Activated T-helper 1 cell treated with anti-CD3 and anti-CD28 coated beads, Interleukin-2, amount 50 U/mL, for 16 hours (primary cell): ENCODE measurements at regions not wholly inside any gene's neighbourhood (a gene's known extent, or its start where the extent isn't known, plus 50 kb on each side); places are given as distances from the start of the nearest gene placed in this dataset.

Experiments used
- DNase-seq, 2 donors: peaks; one replicate each; pipeline ENCODE4 v3.0.0-alpha.2; 2020; ENCODE audit warnings: low read depth in 1 of 2, low spot score in 1 of 2

GRCh38 chr15:98187549-98187948, 227.0 kb downstream of the ARRDC4 start:
- DNase-seq: no peak

- no peak for DNase-seq
Measured at GRCh38 chr15:98190914-98191313, 230.4 kb downstream of the ARRDC4 start.

DNA sequence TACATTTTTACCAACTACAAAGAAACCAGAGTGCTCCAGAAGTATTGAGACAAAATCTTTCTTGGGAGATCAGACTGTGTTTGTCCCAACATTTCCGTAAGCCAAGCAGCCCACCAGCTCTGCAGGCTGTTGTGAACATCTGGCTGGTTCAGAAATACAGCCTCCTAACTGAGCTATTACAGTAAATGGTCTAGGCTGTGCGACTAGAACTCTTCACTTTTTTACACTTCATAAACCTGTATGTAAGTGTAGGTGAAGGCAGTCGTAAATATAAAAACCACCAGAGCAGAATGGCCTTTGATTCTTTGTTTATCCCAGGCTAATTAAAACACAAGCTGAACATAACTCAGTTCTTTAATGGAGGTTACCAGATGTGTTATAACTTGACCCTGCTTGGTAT, 235.3 kb downstream of the ARRDC4 start:
- no peak for DNase-seq

GRCh38 chr15:98196371-98196770, 235.9 kb downstream of the ARRDC4 start:
- no peak for DNase-seq

DNA sequence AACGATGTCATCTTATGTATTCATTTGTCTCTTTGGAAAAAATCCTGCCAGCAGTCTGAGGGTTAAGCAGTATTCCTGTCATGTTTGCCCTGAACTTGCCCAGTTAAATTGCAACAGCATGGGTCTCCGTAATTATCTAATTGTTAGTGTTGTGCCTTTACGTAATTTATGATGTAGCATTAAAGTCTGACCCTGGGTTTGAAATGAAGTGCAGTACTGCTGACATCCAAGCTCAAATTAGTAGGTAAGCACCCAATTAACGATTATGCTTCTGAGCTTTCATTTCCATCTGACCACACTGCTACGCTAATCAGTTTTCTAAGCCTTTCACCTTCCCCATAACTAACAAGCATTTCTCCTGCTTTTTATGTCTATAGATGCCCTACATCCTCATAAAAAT, 241.8 kb downstream of the ARRDC4 start:
- no peak for DNase-seq

DNA sequence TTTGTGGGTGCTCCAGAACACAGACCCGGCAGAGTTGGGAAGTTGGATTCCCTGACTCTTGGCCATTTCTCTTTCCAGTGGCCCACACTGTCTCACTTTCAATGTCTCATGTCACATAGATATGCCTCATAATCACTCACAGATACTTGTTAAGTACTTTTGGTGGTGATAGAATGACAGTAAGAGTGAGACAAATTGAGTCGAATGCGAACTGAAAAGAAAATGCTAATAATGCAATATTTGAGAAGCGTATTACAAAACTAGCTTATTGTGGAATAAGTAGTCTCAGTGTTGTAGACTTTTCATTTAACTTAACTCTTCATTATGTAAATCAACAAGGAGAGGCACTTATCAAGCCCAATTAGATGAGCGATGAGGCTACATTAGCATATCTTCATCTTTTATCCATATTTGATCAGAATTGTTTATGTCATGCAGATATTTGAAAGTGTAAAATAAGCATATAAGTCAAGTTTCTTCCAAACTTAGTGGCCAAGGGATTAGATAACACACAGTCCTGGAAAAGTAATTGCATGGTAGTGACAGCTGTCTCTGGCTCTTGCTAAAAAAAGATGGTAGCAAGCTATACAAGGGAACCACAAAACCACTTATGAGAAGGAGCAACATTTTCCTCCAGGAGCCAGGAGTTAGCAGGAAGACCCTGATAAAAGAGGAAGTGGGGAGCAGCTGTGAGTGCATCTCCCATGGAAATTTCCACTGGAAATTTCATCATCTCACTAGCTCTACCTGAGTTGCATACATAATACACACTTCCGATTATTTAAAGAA, 243.6 kb downstream of the ARRDC4 start:
- DNase-seq: no peak

DNA sequence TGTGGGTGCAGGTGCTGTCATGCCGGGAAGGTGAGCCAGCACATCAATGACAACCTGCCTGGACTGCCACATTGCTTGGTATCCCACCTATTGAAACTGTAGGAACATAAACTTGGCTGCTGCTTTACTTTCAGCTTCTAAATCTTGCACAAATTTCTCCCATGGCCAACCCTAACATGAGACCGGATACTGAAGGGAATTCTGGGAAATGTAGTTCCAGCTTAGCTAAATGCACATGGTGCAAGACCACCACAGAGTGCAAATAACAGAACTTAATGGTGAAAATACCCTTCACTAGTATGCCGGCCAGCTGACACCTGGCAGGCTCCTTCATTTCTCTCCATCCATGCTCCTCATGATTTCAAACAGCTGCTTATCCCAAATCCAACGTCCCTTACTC, 247.4 kb downstream of the ARRDC4 start:
- no peak for DNase-seq

DNA sequence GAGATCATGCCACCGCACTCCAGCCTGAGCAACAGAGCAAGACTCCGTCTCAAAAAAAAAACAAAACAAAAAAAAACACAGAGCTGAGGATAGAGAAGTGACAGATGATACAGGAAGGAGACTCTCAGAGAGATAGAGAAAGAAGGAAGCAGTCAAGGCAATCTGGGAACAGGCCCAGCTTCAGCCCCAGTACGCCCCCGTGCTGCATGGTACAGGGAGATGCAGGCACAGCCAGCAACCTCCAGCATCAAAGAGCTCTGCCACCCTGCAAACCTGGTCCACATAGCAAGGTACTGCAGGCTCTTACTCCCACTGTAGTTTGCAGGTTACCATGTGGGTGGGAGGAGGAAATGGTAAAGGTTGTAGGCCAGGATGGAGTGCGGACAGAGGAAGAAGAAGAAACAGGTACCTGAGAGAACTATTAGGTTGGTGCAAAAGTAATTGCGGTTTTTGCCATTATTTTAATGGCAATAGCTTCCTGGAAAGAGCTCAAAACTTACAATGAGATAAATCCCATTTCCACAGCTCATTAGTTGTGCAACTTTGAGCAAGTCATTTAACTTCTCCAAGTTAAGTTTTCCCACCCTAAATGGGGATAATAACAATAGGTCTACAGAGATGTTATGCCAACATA, 253.0 kb downstream of the ARRDC4 start:
- no peak for DNase-seq

- no peak for DNase-seq
Measured at GRCh38 chr15:98216166-98216565, 255.7 kb downstream of the ARRDC4 start.

GRCh38 chr15:98217356-98217755, 256.9 kb downstream of the ARRDC4 start:
- DNase-seq: no peak

- no peak for DNase-seq
Measured at GRCh38 chr15:98221144-98221543, 260.6 kb downstream of the ARRDC4 start.

GRCh38 chr15:98221577-98221976, 261.1 kb downstream of the ARRDC4 start:
- DNase-seq: no peak

DNA sequence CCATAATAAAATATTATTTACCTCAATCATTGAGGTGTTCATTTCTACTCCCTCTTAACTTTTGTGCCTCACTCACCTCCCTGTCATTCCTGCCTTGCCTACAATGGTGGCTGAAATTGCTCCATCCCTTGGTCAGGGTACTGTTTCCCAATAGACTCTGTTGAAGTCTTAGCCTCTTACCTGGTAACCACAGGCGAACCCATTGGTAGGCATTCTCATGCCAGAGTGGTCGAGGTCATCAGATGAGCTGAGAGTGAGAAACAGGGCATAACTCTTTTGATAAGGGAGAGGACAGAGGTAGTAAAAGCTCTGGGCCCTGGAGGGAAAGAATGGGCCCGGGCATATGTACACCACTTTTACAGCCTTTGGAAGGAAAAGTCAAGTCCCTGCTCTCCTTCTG, 265.6 kb downstream of the ARRDC4 start:
- no peak for DNase-seq

GRCh38 chr15:98226578-98226977, 266.1 kb downstream of the ARRDC4 start:
- DNase-seq: no peak

DNA sequence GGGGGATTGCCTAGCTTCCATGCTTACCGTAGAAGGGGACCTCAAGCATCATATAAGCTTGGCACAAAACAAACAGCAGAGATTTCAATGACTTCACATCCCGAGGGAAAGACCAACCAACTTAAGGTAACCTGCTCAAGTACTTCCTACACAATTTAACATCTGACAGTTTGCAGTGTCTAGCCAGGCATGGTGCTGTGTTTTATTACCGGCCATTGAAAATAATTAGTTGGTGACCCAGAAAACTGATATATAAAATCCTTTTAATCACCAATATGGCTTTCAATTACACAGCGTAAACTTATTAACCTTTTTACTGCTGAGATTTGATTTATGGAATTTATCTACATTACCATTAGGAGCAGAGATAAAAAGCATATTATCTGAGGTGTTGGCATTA, 268.3 kb downstream of the ARRDC4 start:
- no peak for DNase-seq

DNA sequence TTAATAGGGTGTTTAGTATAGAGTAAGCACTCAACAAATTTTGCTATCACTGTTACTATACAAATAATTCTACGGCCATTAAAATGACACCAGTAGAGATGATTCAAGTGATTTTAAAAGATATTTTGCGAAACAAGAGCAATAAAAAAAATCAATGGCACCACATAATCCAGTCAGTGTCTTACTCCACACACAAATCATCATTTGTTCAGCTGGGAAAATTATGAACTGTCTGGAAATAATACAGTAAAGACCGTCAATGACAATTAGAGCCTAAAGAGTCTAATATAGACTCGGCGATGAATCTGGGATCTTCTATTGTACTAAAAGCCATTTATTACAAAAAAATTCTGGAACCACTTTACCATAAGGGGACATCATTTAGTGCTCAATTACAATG, 270.5 kb downstream of the ARRDC4 start:
- no peak for DNase-seq

- no peak for DNase-seq
Measured at GRCh38 chr15:98231696-98232440, 271.4 kb downstream of the ARRDC4 start.

DNA sequence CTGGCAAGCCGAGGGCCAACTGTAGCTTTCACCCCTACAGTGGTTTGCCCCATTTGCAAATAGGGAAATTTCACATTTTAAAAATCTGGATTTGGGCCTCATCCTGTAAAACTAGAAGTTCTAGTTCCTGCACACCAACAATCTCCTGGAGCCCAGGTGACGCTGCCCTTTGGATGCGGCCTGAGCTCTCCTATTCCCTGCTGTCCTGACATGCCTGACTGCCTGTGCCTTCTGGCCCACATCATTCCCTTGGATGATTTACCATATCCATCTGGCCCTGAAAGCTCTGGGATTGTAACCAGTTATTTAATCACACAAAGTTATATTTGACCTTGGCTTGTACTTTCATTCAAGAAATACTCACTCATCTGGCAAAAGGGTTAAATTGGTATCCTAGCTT, 272.3 kb downstream of the ARRDC4 start:
- DNase-seq: no peak

DNA sequence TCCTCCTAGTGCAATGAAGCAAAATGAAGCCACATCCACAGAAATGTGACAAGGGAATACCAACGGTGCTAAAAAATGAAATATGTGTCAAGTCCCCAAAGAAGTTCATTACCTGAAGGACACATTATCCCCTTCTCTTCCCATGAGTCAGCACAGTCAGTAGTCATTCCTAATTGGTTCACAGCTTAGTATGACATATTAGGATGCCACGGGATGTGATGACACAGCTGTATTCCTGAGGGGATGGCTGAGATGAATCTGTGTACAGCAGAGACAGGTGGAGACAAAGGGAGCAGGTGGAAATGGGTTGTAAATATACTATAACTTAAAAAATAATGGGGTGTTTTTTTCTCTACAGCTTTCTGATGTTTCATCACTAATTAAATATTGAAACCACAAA, 273.4 kb downstream of the ARRDC4 start:
- DNase-seq: no peak

DNA sequence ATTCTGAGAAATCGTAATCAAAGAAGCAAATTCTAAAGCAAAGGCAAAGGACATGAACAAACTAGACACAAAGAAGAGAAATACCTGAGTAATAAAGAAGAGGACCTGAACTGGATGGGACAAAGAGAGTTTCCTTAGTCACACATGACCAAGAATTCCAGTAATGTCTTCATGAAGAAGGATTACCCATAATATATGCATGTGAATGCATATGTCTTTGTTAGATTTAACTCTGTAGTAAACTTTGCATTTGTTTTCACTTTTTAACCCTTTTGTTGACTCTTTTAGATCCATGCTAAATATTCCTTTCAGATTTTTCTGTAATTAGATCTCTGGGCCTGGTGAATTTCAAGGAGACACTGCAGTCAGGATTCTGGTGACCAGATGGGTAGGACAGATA, 279.8 kb downstream of the ARRDC4 start:
- no peak for DNase-seq

- DNase-seq: no peak
Measured at GRCh38 chr15:98241032-98241554, 280.6 kb downstream of the ARRDC4 start.

- no peak for DNase-seq
Measured at GRCh38 chr15:98257290-98257689, 296.8 kb downstream of the ARRDC4 start.
